ENCODE measurements at regions not wholly inside any gene's neighbourhood (a gene's known extent, or its start where the extent isn't known, plus 50 kb on each side); places are given as distances from the start of the nearest gene placed in this dataset.

- peaks cover 0 to 14% (median 0%) of the 10 kb centered on the region in 4 donors for H3K4me1 ChIP-seq
- intact Hi-C loops (cut with DNase I) = no loop called here
- TF ChIP-seq CTCF (IDR thresholded peaks at IDR 0.05) (no peak), POLR2A (IDR thresholded peaks at IDR 0.05) (no peak)
Observed at GRCh38 chr7:68733219-68734153, 864.8 kb upstream of the AUTS2 start.

DNA sequence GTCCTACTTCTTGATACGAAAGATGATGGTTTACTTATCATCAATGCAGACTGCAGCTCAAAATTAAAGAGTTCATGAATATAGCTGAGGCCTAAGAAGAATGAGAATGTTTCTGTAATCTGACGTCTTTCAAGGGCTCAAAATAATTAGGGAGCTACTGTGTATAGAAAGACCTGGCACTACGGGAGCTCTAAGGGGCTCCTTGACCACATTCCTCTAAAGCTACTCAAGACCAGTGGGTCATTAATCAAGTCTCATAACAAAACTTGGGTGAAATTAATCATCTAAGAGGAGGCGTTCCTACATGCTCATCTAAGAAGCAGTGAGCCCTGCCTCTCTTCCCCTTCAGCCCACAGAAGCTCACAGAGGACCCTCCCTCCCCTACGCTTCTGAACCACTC lies 863.8 kb upstream of the AUTS2 start:
- no peak overlapping the region for H3K27ac ChIP-seq
- peaks cover 0 to 14% (median 0%) of the 10 kb centered on the region in 4 donors for H3K4me1 ChIP-seq
- TF ChIP-seq POLR2A (IDR thresholded peaks at IDR 0.05) = no peak
- TF ChIP-seq CTCF (IDR thresholded peaks at IDR 0.05) = no peak
- intact Hi-C loops (cut with DNase I) = no loop called here
- DNase-seq (no peak), ATAC-seq (no peak)
- no peaks in the 10 kb centered on the region for H3K9me3 ChIP-seq
- no peaks in the 10 kb centered on the region for H3K36me3 ChIP-seq
- H3K27me3 ChIP-seq = no peaks in the 10 kb centered on the region
- 71% methylated on average over 4 of the region's 5 CpGs for WGBS (ENCODE audit: insufficient coverage, low coverage, low lambda C conversion rate, missing lambda C conversion rate)
- H3K4me3 ChIP-seq = no peak overlapping the region

More at GRCh38 chr7:68733219-68734153, 864.8 kb upstream of the AUTS2 start:
- DNase-seq (no peak), ATAC-seq (no peak)
- Histone ChIP-seq H3K27me3 (no peaks in the 10 kb centered on the region), H3K9me3 (no peaks in the 10 kb centered on the region), H3K27ac (no peak overlapping the region), H3K4me3 (no peak overlapping the region), H3K36me3 (no peaks in the 10 kb centered on the region)
- WGBS (ENCODE audit: insufficient coverage, low coverage, low lambda C conversion rate, missing lambda C conversion rate) = 76% methylated on average over 7 of the region's 8 CpGs

DNA sequence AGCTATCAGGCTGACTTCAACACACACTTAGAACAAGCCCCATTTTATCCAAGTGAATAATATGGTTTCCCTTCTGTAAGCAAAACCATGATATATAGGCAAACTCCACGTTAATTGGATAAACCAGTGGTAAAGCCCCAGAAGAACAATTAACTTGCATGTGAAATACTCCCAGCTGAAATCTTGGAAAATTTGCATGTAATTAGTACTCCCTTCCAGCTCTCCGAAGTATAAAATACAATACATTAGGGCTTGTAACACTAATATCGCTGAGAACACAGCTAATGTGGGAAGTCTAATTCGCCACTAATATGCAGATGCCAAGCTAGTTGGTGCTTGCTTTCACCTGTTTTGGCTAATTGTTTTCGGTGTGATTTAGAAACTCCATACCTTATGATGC lies 859.0 kb upstream of the AUTS2 start:
- H3K27ac ChIP-seq = no peak overlapping the region
- no peak for ATAC-seq
- TF ChIP-seq POLR2A (IDR thresholded peaks at IDR 0.05) = no peak
- no peak for TF ChIP-seq CTCF (IDR thresholded peaks at IDR 0.05)
- DNase-seq = no peak
- WGBS (ENCODE audit: insufficient coverage, low coverage, low lambda C conversion rate, missing lambda C conversion rate) = 85% methylated on average over 5 of the region's 5 CpGs
- H3K4me1 ChIP-seq = no peaks in the 10 kb centered on the region
- no peaks in the 10 kb centered on the region for H3K9me3 ChIP-seq
- no peaks in the 10 kb centered on the region for H3K36me3 ChIP-seq
- intact Hi-C loops (cut with DNase I) = no loop called here
- H3K27me3 ChIP-seq = no peaks in the 10 kb centered on the region
- no peak overlapping the region for H3K4me3 ChIP-seq

- TF ChIP-seq CTCF (IDR thresholded peaks at IDR 0.05) (no peak), POLR2A (IDR thresholded peaks at IDR 0.05) (no peak)
- Histone ChIP-seq H3K27ac (no peak overlapping the region), H3K27me3 (no peaks in the 10 kb centered on the region), H3K36me3 (no peaks in the 10 kb centered on the region), H3K4me1 (no peaks in the 10 kb centered on the region), H3K9me3 (no peaks in the 10 kb centered on the region), H3K4me3 (no peak overlapping the region)
- intact Hi-C loops (cut with DNase I) = no loop called here
- DNase-seq (no peak), ATAC-seq (no peak)
- WGBS (ENCODE audit: insufficient coverage, low coverage, low lambda C conversion rate, missing lambda C conversion rate) = 75% methylated on average over 5 of the region's 5 CpGs
Observed at GRCh38 chr7:68744036-68744435, 854.2 kb upstream of the AUTS2 start.
